K562 (cell line): ENCODE measurements at regions not wholly inside any gene's neighbourhood (a gene's known extent, or its start where the extent isn't known, plus 50 kb on each side); places are given as distances from the start of the nearest gene placed in this dataset.

Source experiments
- ATAC-seq: fragments of 200-7000 bp; cut with Tn5 transposase; 3 replicates; pipeline ENCODE4 v1.9.1; 2020; ENCODE audit warnings: moderate library complexity
- BruUV-seq: library from RNA; stranded (reverse); fragments of 400-500 nt; replicated peaks from 2 replicates; lab custom pipeline; 2021; lab: Mats Ljungman, UMichigan
- CTCF ChIA-PET: fragments of 300-600 bp; formaldehyde crosslinking; extraction: SDS; loops from one replicate; lab custom pipeline; 2021; ENCODE audit warnings: low intra/inter-chr PET ratio; lab: Yijun Ruan, JAX
- POLR2A ChIA-PET: fragments of 300-600, 350-650 bp; sonication (Branson Sonifier 250); formaldehyde crosslinking; extraction: SDS; loops from one replicate; lab custom pipeline; 2021; ENCODE audit warnings: antibody characterized with exemption, inconsistent platforms; lab: Yijun Ruan, JAX
- DNase-seq, 4 experiments: peaks; one replicate each; pipeline versions ENCODE4 v3.0.0 to v3.0.0-alpha.2; 2011 to 2018; ENCODE audit warnings: low spot score in 3 of 4, mixed read lengths in 3 of 4; ENCODE audit errors: extremely low read depth in 1 of 4
- FAIRE-seq: peaks from 2 replicates; lab custom pipeline; 2011; peaks lifted over from hg19 to GRCh38; lab: Jason Lieb, UNC
- H2AFZ ChIP-seq: 2 replicates; pipeline ENCODE4 v1.6.0; 2011; ENCODE audit warnings: low read depth, low read length, control low read depth, inconsistent platforms
- H3K27ac ChIP-seq: fragments of 200-600 bp; 3 replicates; pipeline ENCODE4 v1.8.0; 2011; ENCODE audit warnings: low read depth, mild to moderate bottlenecking, control low read depth, inconsistent platforms, low read length, moderate library complexity, mixed read lengths; ENCODE audit errors: extremely low read depth
- H3K27me3 ChIP-seq, 2 experiments: fragments of 300-600 bp in 1 of 2; 2 replicates in 1 of 2; 3 replicates in 1 of 2; pipeline versions ENCODE4 v1.6.0 to v1.8.0; 2011; ENCODE audit warnings: inconsistent platforms in 2 of 2, low read length in 2 of 2, mild to moderate bottlenecking in 1 of 2, mixed read lengths in 1 of 2, moderate library complexity in 1 of 2; ENCODE audit not compliant: control insufficient read depth in 2 of 2, insufficient read depth in 2 of 2
- H3K36me3 ChIP-seq: fragments of 300-600 bp; 3 replicates; pipeline ENCODE4 v1.8.0; 2011; ENCODE audit warnings: mild to moderate bottlenecking, low read length, inconsistent platforms; ENCODE audit not compliant: control insufficient read depth, insufficient read depth
- H3K4me1 ChIP-seq, 2 experiments: fragments of 200-600 bp in 1 of 2; replicated peaks in 1 of 2; 2 replicates in 1 of 2; 3 replicates in 1 of 2; pipeline versions ENCODE4 v1.5.1 to v1.8.0; 2011; ENCODE audit warnings: inconsistent platforms in 2 of 2, low read length in 2 of 2, mild to moderate bottlenecking in 1 of 2, mixed read lengths in 1 of 2, moderate library complexity in 1 of 2; ENCODE audit not compliant: control insufficient read depth in 2 of 2, insufficient read depth in 2 of 2
- H3K4me2 ChIP-seq: 2 replicates; pipeline ENCODE4 v1.6.1; 2011; ENCODE audit warnings: low read length, control low read depth, inconsistent platforms, mixed read lengths; ENCODE audit not compliant: insufficient read depth
- H3K4me3 ChIP-seq: fragments of 200-600 bp; sonication (generic), shearing (Covaris generic); 2 replicates; pipeline ENCODE4 v1.5.1; 2016; ENCODE audit warnings: control low read depth, inconsistent platforms
- H3K79me2 ChIP-seq: fragments of 200-600 bp; 3 replicates; pipeline ENCODE4 v1.8.0; 2011; ENCODE audit warnings: low read length, inconsistent platforms; ENCODE audit not compliant: control insufficient read depth, insufficient read depth
- H3K9ac ChIP-seq, 2 experiments: 2 replicates each; pipeline versions ENCODE4 v1.6.0 to v1.6.1; 2011; ENCODE audit warnings: low read depth in 2 of 2, low read length in 2 of 2, control low read depth in 1 of 2, inconsistent platforms in 1 of 2, mild to moderate bottlenecking in 1 of 2, mixed read lengths in 1 of 2; ENCODE audit not compliant: insufficient read depth in 1 of 2
- H3K9me1 ChIP-seq: one replicate; pipeline ENCODE4 v1.6.0; 2011; ENCODE audit warnings: inconsistent platforms, mild to moderate bottlenecking, low read length, moderate library complexity; ENCODE audit not compliant: control insufficient read depth, insufficient read depth
- H3K9me3 ChIP-seq: replicated peaks from 2 replicates; pipeline ENCODE4 v1.5.1; 2011; ENCODE audit warnings: low read depth, low read length, inconsistent platforms; ENCODE audit not compliant: control insufficient read depth, insufficient read depth
- H4K20me1 ChIP-seq: replicated peaks from 2 replicates; pipeline ENCODE4 v1.6.1; 2011; ENCODE audit warnings: low read length, inconsistent platforms, mixed read lengths; ENCODE audit not compliant: control insufficient read depth, insufficient read depth
- HDAC8 ChIP-seq: fragments of 450-650 bp; IDR thresholded peaks from 2 replicates; pipeline ENCODE4 v1.6.1; 2016; ENCODE audit warnings: mild to moderate bottlenecking, missing genetic modification characterization, moderate library complexity, missing compliant biosample characterization
- MEIS2 ChIP-seq: fragments of 450-650 bp; IDR thresholded peaks from 2 replicates; pipeline ENCODE4 v1.6.1; 2014; ENCODE audit warnings: mild to moderate bottlenecking; ENCODE audit not compliant: partially characterized antibody
- MYBL2 ChIP-seq, 2 experiments: fragments of 450-650 bp in 1 of 2; sonication (generic) in 1 of 2; formaldehyde crosslinking in 1 of 2; IDR thresholded peaks; 2 replicates each; pipeline versions ENCODE4 v1.6.1 to v1.8.1; 2017 to 2022; ENCODE audit warnings: borderline replicate concordance in 1 of 2, inconsistent platforms in 1 of 2, low read depth in 1 of 2, mild to moderate bottlenecking in 1 of 2, missing genetic modification reagents in 1 of 2, moderate library complexity in 1 of 2
- RCOR1 ChIP-seq, 2 experiments: IDR thresholded peaks; 2 replicates each; pipeline ENCODE4 v1.6.1; 2012; ENCODE audit warnings: low read depth in 2 of 2, low read length in 2 of 2, borderline replicate concordance in 1 of 2, improper control_type of control experiment in 1 of 2
- YY1 ChIP-seq, 3 experiments: IDR thresholded peaks; 2 replicates each; pipeline ENCODE4 v1.6.1; 2011; ENCODE audit warnings: low read length in 2 of 3, mild to moderate bottlenecking in 2 of 3, moderate library complexity in 2 of 3, borderline replicate concordance in 1 of 3, control low read depth in 1 of 3, low read depth in 1 of 3; ENCODE audit not compliant: insufficient read depth in 3 of 3, insufficient replicate concordance in 2 of 3, control insufficient read depth in 1 of 3, insufficient read length in 1 of 3; ENCODE audit errors: extremely low read depth in 1 of 3
- ZNF41 ChIP-seq: fragments of 250-450 bp; sonication (Bioruptor Pico); conservative IDR thresholded peaks from 2 replicates; pipeline ENCODE4 v1.4.0; 2020; ENCODE audit warnings: mild to moderate bottlenecking
- WGBS: fragments of 100-300 bp; shearing (Covaris generic); methylation state at CpG from one replicate; pipeline ENCODE4 v1.1.6; 2016; ENCODE audit warnings: low coverage, mixed read lengths; ENCODE audit not compliant: insufficient coverage; ENCODE audit errors: missing lambda C conversion rate; 5-methylcytosine and 5-hydroxymethylcytosine counted together
- in situ Hi-C: fragments of 300-500 bp; cut with MboI; formaldehyde crosslinking; loops from 4 replicates; pipeline ENCODE4 v1.15.0; 2018; ENCODE audit warnings: inconsistent platforms, mixed read lengths
- intact Hi-C: fragments of 100-400 bp; cut with micrococcal nuclease; formaldehyde crosslinking; loops from 2 replicates; pipeline ENCODE4 v1.14.2; 2022
- TF ChIP-seq, protein P1 (sequence below), 2 experiments: IDR thresholded peaks in 1 of 2; conservative IDR thresholded peaks in 1 of 2; 2 replicates each; pipeline ENCODE4 v1.6.1; 2016; ENCODE audit warnings: low read depth in 2 of 2, mild to moderate bottlenecking in 1 of 2, missing compliant biosample characterization in 1 of 2, missing genetic modification characterization in 1 of 2, moderate library complexity in 1 of 2
- TF ChIP-seq, protein P2 (sequence below): fragments of 450-650 bp; IDR thresholded peaks from 2 replicates; pipeline ENCODE4 v1.6.1; 2018; ENCODE audit not compliant: partially characterized antibody

DNA sequence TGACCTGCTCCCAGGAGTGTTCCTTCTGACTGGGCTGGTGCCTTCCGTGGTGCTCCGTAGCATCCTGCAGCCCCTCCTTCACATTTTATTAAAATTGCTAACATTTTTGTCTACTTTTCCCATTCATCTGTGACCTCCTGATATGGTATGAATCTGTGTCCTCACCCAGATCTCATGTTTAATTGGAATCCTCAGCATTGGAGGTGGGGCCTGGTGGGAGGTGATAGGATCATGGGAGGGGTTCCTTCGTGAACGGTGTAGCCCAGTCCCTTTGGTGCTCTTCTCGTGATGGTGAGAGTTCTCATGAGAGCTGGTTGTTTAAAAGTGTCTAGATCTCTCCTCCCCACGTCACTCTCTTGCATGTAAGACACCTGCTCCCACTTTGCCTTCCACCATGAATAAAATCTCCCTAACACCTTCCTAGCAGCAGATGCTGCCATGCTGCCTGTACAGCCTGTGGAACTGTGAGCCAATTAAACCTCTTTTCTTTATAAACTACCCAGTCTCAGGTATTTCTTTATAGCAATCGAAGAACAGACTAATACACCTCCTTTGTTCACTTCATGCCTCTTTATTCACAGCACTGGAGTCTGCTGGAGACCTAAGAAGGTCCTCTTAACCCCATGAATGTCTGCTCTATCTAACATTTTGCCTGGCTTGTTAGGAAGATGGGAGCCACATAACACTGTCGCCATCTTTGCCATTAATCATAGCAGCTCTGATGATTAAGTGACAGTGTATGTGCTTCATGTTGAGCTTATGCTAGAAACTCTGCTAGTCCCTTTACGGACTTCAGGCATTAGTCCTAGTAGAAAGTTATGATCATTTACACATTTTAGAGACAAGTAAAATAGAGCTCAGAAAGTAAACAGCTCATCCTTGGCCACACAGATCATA, 377.7 kb upstream of the MAF start:
- Histone ChIP-seq H3K79me2 (no peaks in the 10 kb centered on the region), H3K9me3 (no peaks in the 10 kb centered on the region), H4K20me1 (no peaks in the 10 kb centered on the region), H3K27me3 (no peaks in the 10 kb centered on the region), H2AFZ (peak overlapping the region; percentile 43), H3K4me2 (peak overlapping the region; percentile 39; the same call in 1 of the 2 replicates), H3K36me3 (no peaks in the 10 kb centered on the region), H3K9ac (no peak overlapping the region), H3K27ac (no peak overlapping the region), H3K4me1 (peaks cover 5 to 21% of the 10 kb centered on the region in 2 experiments), H3K9me1 (no peaks in the 10 kb centered on the region), H3K4me3 (no peak overlapping the region)
- no TSS peak for BruUV-seq
- CTCF ChIA-PET: no interaction called here
- DNase-seq: peak in 1 of 4 experiments; percentile 19
- POLR2A ChIA-PET: interaction anchor here (0.6 kb wide), 1 partner anchor 1194 kb away, joined by 4 read pairs; no protein-coding TSS in a partner anchor
- peak; percentile 83 for ATAC-seq
- 27% methylated on average over 9 of the region's 9 CpGs for WGBS
- FAIRE-seq: no peak
- in situ Hi-C loops: no loop called here
- intact Hi-C loops: no loop called here
- TF ChIP-seq, protein P1, sequence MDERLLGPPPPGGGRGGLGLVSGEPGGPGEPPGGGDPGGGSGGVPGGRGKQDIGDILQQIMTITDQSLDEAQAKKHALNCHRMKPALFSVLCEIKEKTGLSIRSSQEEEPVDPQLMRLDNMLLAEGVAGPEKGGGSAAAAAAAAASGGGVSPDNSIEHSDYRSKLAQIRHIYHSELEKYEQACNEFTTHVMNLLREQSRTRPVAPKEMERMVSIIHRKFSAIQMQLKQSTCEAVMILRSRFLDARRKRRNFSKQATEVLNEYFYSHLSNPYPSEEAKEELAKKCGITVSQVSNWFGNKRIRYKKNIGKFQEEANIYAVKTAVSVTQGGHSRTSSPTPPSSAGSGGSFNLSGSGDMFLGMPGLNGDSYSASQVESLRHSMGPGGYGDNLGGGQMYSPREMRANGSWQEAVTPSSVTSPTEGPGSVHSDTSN (CRISPR knock-in tag; IDR thresholded peaks at IDR 0.05; ENCODE audit: low read depth): no peak
- TF ChIP-seq, protein P1 (tag; conservative IDR thresholded peaks at IDR 0.05; ENCODE audit: low read depth): peak; percentile 94
- TF ChIP-seq, protein P2, sequence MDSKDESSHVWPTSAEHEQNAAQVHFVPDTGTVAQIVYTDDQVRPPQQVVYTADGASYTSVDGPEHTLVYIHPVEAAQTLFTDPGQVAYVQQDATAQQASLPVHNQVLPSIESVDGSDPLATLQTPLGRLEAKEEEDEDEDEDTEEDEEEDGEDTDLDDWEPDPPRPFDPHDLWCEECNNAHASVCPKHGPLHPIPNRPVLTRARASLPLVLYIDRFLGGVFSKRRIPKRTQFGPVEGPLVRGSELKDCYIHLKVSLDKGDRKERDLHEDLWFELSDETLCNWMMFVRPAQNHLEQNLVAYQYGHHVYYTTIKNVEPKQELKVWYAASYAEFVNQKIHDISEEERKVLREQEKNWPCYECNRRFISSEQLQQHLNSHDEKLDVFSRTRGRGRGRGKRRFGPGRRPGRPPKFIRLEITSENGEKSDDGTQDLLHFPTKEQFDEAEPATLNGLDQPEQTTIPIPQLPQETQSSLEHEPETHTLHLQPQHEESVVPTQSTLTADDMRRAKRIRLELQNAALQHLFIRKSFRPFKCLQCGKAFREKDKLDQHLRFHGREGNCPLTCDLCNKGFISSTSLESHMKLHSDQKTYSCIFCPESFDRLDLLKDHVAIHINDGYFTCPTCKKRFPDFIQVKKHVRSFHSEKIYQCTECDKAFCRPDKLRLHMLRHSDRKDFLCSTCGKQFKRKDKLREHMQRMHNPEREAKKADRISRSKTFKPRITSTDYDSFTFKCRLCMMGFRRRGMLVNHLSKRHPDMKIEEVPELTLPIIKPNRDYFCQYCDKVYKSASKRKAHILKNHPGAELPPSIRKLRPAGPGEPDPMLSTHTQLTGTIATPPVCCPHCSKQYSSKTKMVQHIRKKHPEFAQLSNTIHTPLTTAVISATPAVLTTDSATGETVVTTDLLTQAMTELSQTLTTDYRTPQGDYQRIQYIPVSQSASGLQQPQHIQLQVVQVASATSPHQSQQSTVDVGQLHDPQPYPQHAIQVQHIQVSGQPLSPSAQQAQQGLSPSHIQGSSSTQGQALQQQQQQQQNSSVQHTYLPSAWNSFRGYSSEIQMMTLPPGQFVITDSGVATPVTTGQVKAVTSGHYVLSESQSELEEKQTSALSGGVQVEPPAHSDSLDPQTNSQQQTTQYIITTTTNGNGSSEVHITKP: no peak
- TF ChIP-seq ZNF41 (CRISPR knock-in tag) (no peak), MYBL2 (IDR thresholded peaks at IDR 0.05; ENCODE audit: low read depth) (0 out of 2 replicates have a peak, but pooled peaks have one; percentile 19), MYBL2 (CRISPR knock-in tag; IDR thresholded peaks at IDR 0.05; ENCODE audit: borderline replicate concordance) (no peak), YY1 (IDR thresholded peaks at IDR 0.05; ENCODE audit: borderline replicate concordance in 1 of 3, control insufficient read depth in 1 of 3, extremely low read depth in 1 of 3, insufficient read depth in 3 of 3, insufficient read length in 1 of 3, insufficient replicate concordance in 2 of 3, low read depth in 1 of 3, low read length in 2 of 3) (peak in 1 of 3 experiments; percentile 31), MEIS2 (peak; percentile 87), HDAC8 (tag) (no peak), RCOR1 (IDR thresholded peaks at IDR 0.05; ENCODE audit: borderline replicate concordance in 1 of 2, low read depth in 2 of 2, low read length in 2 of 2) (peak in 1 of 2 experiments; percentile 63; a peak in 1 of 4 replicates)
